PFSK-1 (cell line): ENCODE measurements at regions not wholly inside any gene's neighbourhood (a gene's known extent, or its start where the extent isn't known, plus 50 kb on each side); places are given as distances from the start of the nearest gene placed in this dataset.

Experiments
- FOXP2 ChIP-seq: optimal IDR thresholded peaks from 2 replicates; pipeline ENCODE3; 2011; ENCODE audit warnings: borderline replicate concordance, control low read depth, inconsistent platforms; ENCODE audit not compliant: insufficient read depth; ENCODE audit errors: extremely low read length, extremely low read depth
- POLR2AphosphoS5 ChIP-seq: IDR thresholded peaks from 2 replicates; pipeline ENCODE4 v1.6.1; 2012; ENCODE audit warnings: low read depth, mild to moderate bottlenecking, control low read depth, low read length, moderate library complexity
- REST ChIP-seq, 2 experiments: IDR thresholded peaks; 2 replicates each; pipeline versions ENCODE4 v1.6.1 to v1.8.0; 2011 to 2012; ENCODE audit warnings: low read depth in 2 of 2, low read length in 2 of 2, control low read depth in 1 of 2, inconsistent platforms in 1 of 2, mild to moderate bottlenecking in 1 of 2, moderate library complexity in 1 of 2; ENCODE audit not compliant: insufficient read depth in 1 of 2
- SIN3A ChIP-seq: IDR thresholded peaks from 2 replicates; pipeline ENCODE4 v1.6.1; 2012; ENCODE audit warnings: mild to moderate bottlenecking, low read length, moderate library complexity, borderline replicate concordance; ENCODE audit not compliant: insufficient read depth
- TAF1 ChIP-seq: IDR thresholded peaks from 2 replicates; pipeline ENCODE4 v1.6.1; 2012; ENCODE audit warnings: low read length, control low read depth, borderline replicate concordance; ENCODE audit not compliant: insufficient read depth

GRCh38 chr18:32835951-32836350 lies 63.1 kb upstream of the KLHL14 start:
- no peak for TF ChIP-seq FOXP2
- TF ChIP-seq POLR2AphosphoS5, result no peak
- TF ChIP-seq SIN3A, result no peak
- no peak for TF ChIP-seq REST (IDR thresholded peaks at IDR 0.05; ENCODE audit: insufficient read depth in 1 of 2, low read depth in 2 of 2, low read length in 2 of 2)
- no peak for TF ChIP-seq TAF1

- TF ChIP-seq FOXP2 (no peak), SIN3A (no peak), POLR2AphosphoS5 (no peak), REST (IDR thresholded peaks at IDR 0.05; ENCODE audit: insufficient read depth in 1 of 2, low read depth in 2 of 2, low read length in 2 of 2) (no peak), TAF1 (no peak)
Measured at GRCh38 chr18:32831781-32832180, 59.0 kb upstream of the KLHL14 start.

- TF ChIP-seq TAF1 (no peak), FOXP2 (no peak), SIN3A (no peak), POLR2AphosphoS5 (no peak), REST (IDR thresholded peaks at IDR 0.05; ENCODE audit: insufficient read depth in 1 of 2, low read depth in 2 of 2, low read length in 2 of 2) (no peak)
Measured at GRCh38 chr18:32823226-32823625, 50.4 kb upstream of the KLHL14 start.
